Neuronal stem cell (in vitro differentiated cells): ENCODE measurements at regions not wholly inside any gene's neighbourhood (a gene's known extent, or its start where the extent isn't known, plus 50 kb on each side); places are given as distances from the start of the nearest gene placed in this dataset. TPM values are rescaled to one million over a fixed set of nuclear protein-coding genes. Genes with fewer than 3 reads are reported as not detected.

Source experiments
- small RNA-seq: library from polyadenylated mRNA; stranded (forward); fragments of <200 nt; extraction: miRNeasy Mini kit (QIAGEN cat#:217004); gene quantifications from one replicate; pipeline ENCODE3, GENCODE V24; 2013; ENCODE audit not compliant: insufficient read depth

Small RNAs in the stretch of these regions (small RNA-seq; reads per million reads assigned to genes)
- not detected for gene RF01518
- gene RNA5SP358: 90.7 reads per million, percentile 96 among the genes with 10 or more reads in this experiment
- not detected for gene RNA5SP359
